T-helper 2 cell treated with Interferon-gamma antibody and Interleukin-4, amounts not matched to agents 100 ng/mL and 5 ng/mL, for 36 hours (primary cell): ENCODE measurements at regions not wholly inside any gene's neighbourhood (a gene's known extent, or its start where the extent isn't known, plus 50 kb on each side); places are given as distances from the start of the nearest gene placed in this dataset.
"Not testable (repeated sequence)": the region's sequence is repeated elsewhere in the genome, so short reads cannot be mapped to it uniquely, and the experiment has no call there.

Experiments
- intact Hi-C: fragments of 100-400 bp; cut with micrococcal nuclease; formaldehyde crosslinking; loops from one replicate; pipeline ENCODE4 v1.15.1; 2023

DNA sequence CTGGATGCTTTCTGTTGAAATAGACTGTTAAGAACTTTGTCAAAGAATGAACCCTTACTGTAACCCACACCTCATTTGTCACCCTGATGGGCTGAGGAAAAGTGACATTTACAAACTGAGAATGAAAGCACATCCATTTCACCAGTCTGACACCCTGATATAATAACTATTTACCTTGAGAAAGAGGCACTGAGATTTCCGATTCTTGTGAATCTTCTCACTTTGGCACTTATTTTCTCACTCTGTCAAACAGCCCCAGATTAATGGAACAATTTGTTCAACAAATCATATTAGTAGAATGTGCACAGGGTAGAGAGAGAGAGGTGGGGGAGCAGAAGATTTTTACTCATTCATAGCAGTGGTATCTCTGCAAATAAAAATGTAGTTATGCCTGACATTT, 606.9 kb downstream of the MCTP2 start:
- intact Hi-C loops = no loop called here

DNA sequence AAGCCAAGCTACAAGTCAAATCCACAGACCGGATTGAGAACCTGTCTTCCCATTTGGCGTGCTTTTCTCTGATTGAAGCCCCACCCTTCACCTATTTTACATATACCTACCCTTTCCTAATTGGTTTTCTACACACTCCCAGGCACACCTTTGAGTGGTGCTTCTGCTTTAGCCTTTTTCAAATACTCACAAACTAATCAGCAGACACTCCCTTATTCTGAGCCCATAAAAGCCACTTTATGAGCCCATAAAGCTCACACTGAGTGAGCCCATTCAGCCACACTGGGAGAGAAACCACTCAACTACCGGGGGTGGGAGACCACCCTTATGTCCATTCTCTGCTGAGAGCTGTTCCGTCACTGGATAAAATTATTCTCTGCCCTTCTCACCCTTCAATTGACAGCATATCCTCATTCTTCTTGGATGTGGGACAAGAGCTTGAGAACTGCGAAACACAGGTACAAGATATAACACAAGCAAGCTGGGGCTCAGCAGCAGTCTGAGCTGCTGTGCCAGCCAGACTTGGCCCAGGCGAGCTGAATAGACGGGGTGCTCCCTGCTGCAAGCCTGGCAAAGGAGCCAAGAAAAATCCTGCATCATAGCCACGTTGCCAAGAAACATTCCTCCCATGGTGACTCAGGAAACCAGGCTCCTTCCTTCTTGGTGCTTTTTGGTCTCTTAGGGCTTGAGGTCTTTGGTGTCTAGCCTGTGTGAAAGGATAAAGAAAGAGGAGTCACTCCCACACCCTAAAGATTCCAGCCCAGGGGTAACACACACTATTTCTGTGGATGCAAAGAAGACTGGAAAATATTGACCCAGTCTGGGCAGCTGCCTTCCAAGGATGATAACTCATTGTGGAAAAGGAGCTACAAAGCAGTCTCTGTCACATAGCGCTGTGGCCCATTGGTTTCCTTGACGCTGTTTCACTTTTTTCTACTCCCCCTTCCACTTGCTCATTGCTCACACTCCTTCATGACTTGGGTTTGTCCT, 609.7 kb downstream of the MCTP2 start:
- intact Hi-C loops = no loop called here

DNA sequence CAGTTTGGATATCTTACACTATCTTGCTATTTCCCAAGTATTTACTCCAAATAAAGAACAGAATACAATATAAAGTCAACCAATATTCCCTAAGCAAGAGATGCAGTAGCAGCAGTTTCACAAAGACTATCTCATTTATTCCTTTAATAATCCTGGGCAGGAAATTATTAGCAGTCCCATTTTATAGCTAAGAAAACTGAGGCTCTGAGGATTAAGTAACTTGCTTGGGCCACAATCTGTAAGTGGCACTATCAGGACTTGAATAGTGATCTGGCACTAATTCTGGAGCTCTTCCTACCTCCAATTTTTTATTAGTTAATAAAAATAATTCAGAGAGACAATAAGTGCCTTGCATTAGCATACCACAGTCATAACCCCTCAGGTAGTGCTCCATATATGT, 611.7 kb downstream of the MCTP2 start:
- intact Hi-C loops = no loop called here

DNA sequence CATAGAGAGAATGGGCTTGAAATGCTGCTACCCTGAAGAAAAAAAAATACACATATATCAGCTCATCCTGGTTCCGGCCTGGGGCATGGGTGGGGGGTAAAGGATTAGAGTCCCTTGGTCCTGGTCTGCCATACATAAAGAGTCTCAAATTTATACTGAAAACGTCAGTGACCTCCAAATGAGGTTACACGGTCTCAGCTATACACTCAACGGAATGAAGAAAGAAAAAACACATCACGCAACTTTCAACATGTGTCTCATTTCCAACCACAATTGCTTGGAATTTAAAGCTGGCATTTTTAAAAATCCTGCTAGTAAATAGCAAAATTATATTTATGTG, 612.8 kb downstream of the MCTP2 start:
- intact Hi-C loops = no loop called here

DNA sequence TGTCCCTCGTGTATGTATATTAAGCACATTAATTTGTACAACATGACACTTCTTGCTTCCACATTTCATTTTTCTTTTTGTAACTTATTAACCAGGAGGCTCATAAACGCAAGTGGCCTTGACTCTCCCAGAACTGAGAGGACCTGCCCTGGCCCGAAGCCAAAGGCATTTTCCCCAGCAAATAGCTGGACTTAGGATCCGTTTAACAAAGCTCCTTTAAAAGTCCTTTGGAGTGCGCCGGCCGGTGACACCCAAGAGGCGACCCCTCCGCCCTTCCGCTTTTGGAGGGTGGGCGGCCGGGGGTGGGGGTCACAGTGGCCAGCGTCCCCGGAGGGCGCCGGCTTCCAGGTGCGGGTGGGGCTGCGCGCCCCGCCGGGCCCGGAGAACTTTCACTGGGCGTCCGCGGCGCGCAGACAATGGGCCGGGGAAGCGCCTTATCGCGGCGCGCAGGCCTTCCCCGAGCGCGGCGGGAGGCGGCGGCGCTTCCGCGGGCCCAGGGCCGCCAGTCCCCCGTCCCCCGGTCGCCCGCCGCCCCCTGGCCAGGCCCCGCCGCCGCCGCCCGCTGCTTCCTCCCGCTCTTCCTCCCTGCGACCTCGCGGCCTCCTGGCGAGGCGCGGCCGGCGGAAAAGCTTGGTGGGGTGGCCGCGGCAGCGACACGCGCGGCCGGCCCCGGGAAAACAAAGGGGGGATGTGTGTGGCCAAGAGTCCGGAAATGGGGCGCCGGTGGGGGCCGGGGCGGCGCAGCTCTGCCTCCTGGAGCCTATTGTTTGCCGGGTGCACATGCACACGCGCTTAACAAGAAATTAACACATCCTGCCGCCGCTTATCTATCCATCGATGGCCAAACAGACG, 613.4 kb downstream of the MCTP2 start:
- intact Hi-C loops = no loop called here

DNA sequence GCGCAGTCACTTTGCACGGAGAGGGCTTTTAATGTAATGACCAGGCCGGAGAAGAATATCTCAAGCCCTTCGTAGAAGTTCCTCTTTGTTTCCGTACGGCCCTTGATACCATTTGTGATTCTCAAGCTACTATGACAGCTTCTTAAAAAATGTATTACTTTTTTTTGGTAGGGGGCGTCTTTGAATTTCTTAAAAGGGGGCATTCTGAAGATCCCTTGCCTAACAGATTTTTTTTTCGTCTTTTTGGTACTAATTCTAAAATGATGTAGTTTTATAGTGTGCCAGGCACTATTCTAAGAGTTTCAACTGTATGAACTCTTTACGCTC, 614.0 kb downstream of the MCTP2 start:
- intact Hi-C loops = no loop called here

DNA sequence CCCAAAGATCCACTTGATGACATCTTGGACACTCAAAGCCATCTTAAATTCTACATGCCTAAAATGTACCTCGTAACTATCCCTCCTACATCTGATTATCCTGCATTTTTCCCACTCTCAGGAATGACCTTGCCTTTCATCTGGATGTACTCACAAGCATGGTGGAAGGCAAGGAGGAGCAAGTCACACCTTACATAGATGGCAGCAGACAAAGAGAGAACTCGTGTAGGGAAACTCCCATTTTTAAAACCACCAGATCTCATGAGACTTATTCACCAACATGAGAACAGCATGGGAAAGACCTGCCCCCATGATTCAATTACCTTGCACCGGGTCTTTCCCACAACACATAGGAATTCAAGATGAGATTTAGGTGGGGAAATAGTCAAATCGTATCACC, 616.0 kb downstream of the MCTP2 start:
- intact Hi-C loops = no loop called here

DNA sequence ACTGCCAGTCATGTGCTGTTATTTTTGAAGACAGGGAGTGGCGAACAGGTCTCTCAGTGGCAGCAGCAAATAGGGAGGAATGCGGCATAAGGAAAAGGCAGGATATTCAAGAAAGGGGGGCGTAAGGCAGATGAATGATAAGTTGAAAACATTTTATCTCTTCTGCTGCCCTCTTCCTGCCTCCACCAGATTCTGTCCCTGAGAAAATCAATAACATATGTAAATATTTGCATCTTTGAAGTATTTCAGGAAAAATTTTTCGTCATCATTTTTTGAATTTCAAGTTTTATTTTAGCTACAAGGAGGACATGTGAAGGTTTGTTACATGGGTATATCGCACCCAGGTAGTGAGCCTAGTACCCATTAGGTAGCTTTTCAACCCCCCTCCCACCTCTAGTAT, 616.7 kb downstream of the MCTP2 start:
- intact Hi-C loops = no loop called here

DNA sequence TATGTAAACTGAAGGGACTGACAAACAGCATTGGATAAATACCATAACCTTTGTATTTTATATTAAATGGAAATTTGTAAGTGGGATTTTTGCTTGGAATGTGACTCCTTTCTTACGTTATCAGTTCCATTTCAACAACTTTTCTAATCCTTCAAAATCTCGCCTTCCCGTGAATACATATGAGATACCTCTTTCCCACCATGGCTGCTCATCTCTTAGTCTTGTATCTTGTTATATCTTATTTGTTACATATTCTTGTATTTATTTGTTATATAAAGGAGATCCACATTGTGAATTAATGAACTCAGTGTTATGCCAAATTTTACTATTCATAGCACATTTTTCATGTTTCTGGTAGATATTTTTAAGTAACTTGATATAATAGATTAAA, 623.7 kb downstream of the MCTP2 start:
- intact Hi-C loops = no loop called here

DNA sequence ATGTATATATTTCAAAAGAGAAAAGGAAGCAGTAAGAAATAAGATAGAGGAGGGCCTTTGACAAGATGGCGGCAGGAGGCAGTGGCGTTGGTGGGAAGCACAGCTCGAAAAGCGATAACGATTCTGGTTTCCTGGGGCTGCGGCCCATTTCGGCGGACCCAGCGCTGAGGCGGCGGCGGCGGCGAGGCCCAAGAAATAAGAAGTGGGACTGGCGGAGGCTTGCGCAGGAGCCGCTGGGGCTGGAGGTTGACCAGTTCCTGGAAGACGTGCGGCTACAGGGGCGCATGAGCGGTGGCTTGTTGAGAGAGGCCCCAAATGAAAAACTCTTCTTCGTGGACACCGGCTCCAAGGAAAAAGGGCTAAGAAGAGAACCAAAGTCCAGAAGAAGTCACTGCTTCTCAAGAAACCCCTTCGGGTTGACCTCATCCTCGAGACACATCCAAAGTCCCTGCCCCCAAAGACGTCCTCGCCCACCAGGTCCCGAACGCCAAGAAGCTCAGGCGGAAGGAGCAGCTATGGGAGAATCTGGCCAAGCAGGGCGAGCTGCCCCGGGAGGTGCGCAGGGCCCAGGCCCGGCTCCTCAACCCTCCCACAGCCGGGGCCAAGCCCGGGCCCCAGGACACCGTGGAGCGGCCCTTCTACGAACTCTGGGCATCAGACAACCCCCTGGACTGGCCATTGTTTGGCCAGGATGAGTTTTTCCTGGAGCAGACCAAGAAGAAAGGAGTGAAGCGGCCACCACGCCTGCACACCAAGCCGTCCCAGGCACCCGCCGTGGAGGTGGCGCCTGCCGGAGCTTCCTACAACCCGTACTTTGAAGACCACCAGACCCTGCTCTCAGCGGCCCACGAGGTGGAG, 624.3 kb downstream of the MCTP2 start:
- intact Hi-C loops = no loop called here

DNA sequence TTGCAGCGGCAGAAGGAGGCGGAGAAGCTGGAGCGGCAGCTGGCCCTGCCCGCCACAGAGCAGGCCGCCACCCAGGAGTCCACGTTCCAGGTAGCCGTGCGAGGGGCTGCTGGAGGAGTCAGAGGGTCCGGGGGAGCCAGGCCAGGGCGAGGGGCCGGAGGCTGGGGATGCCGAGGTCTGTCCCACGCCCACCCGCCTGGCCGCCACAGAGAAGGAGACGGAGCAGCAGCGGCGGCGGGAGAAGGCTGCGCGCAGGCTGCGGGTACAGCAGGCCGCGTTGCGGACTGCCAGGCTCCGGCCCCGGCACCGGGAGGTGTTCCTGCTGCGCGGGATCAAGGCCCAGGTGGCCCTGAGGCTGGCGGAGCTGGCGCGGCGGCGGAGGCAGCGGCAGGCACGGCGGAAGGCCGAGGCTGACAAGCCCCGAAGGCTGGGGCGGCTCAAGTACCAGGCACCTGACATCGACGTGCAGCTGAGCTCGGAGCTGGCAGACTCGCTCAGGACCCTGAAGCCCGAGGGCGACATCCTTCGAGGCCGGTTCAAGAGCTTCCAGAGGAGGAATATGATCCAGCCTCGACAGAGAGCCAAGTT, 625.0 kb downstream of the MCTP2 start:
- intact Hi-C loops = no loop called here

DNA sequence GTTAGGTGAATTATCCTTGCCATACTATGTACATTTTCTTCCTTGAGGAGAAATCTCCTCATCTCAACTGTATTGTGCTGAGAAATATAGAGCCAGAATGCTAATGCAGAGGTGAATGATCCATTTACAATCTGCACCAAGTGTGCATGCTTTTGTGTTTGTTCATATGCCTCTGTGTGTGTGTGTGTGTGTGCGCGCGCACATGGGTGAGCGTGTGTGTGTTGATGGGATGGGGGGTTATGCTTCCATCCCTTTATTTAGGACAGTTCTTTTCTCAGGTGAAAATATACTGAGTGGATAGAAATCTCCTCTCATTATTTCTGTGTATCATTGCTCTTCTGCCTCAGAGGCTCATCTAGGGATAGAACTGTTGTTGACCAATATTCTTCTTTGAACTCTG, 626.1 kb downstream of the MCTP2 start:
- intact Hi-C loops = no loop called here

DNA sequence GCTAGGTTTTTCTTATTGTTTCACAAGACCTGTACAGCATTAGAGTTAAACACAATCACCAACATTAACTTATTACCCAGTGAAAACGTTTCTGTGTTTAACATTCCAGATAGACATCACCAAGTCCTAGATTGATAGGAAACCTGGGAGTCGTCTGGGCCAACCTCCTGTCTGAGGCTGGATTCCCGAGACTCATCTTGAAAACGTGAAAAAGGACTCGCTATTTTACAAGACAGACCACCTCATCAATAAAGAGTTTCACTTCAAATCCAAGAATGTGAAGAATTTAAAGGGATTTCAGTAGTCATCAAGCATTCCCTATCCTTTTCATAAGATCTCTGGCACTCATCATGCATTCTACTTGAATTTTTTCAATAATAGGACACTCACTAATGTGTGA, 626.6 kb downstream of the MCTP2 start:
- intact Hi-C loops = no loop called here

DNA sequence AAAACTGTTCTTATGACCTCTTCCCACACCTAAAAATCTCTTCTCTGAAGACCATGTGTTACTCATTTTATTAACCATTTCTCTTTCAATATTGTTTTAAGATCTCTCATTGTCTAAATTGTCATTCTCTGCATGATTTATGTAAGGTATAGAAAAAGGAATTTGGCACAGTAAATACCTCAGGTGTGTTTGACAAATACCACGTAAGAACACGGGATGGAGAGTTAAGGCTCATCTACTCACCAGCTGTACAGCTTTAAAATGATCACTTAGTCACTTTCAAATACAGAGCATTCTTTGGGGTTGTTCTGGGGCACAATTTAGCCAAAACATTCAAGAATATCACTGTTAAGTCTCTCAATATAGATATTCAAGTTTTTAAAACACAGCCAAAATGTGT, 627.1 kb downstream of the MCTP2 start:
- intact Hi-C loops = no loop called here

DNA sequence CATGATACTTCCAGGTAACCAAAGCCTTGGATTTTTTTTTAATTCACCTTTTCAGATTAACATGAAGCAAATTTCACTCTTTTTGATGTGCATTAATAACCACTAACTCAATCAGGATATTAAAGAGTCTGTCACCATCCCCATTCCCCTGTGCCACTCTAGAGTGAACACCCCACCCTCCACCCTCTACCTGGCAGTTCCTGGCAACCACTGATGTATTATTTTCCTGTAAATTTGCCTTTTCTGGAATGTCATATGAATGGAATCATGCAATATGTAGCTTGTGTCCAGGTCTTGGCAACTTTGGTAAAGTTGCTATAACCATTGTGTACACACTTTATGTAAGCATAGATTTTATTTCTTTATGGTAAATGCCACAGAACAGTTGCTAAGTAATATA, 627.6 kb downstream of the MCTP2 start:
- intact Hi-C loops = no loop called here

DNA sequence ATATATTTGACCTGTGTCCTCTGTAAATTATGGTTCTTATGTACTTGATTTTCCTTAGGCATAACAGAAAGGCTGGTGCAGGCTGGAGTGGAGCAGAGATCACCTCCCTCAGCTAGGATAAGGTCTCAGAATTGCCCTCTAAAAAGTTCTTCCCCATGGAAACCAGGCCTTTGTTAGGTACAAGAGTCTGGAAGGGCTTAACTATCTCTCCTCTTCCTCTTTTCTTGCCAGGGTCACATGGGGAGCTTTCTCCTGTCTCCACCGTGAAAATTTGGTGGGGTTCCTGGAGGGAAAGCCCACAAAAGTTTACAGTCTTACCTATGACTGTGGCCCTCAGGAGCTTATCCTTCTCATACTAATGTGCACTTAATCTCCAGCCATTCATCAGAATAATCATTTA, 633.2 kb downstream of the MCTP2 start:
- intact Hi-C loops = no loop called here

DNA sequence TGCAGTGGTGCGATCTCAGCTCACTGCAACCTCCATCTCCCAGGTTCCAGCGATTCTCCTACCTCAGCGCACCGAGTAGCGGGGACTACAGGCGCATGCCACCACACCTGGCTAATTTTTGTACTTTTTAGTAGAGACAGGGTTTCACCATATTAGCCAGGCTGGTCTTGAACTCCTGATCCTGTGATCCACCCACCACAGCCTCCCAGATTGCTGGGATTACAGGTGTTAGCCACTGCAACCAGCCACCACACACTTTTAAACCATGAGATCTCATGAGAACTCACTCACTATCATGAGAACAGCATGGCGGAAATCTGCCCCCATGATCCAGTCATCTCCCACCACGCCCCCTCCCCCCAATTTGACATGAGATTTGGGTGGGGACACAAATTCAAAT, 636.9 kb downstream of the MCTP2 start:
- intact Hi-C loops = not testable (repeated sequence)

DNA sequence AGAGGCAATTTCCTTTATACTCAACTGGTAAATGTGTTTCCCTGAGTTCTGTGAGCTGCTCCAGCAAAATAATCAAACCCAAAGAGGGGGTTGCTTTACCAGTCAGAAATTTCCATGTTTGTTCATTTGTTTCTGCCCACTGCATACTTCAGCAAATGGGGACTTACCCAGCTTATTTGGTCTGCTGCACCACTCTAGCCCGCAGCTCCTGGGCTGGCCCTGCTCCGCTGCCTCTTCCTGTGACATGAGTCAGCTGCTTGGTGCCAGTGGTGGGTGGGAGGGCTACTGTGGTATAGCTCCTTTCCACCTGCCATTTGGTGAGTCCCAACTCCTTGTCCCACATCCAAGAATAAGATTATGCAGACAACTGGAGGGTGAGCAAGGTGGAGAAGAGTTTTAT, 644.2 kb downstream of the MCTP2 start:
- intact Hi-C loops = no loop called here

DNA sequence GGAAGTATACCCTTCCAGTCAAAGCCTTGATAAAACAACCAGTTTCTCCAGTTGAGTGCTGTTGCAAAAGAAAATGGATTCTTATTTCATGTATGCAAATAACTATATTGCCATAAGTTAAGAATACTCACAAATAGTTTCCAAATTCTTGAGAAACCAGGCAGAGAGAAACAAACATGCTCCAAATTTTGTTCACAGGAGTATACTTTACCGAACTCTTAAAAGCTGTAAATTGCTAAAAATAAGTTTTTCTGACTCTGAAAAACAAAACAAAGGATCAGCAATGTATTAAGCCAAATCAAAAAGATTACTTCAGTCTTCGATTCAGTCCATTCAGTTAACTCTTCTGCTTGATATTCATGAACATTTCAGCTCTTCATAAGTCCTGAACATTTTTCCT, 646.5 kb downstream of the MCTP2 start:
- intact Hi-C loops = no loop called here

DNA sequence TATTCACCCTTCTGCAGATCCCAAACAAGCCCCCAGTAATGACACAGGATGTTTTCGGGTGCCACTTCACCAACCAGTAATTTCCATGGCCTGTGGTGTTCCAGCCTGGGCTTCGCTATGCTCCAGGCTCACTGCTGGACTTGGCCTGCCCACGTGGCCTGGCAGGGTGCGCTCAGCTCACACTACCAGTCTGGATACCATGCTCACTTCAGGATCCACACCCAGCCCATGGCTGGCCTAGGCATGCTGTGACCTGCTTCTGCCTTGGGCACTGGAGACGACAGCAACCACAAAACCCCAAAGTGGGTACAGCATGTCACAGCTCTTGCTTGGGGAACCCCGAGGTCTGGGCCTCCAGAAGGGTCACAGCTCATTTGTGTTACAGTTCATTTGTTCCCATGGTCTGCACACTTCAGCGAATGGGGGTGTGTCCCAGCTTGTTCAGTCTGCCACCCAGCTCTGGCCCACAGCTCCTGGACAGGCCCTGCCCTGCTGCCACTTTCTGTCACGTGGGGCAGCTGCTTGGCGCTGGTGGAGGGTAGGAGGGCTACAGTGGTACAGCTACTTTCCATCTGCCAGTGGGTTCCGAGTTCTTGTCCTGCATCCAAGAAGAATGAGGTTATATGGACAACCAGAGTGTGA, 650.8 kb downstream of the MCTP2 start:
- intact Hi-C loops = no loop called here

DNA sequence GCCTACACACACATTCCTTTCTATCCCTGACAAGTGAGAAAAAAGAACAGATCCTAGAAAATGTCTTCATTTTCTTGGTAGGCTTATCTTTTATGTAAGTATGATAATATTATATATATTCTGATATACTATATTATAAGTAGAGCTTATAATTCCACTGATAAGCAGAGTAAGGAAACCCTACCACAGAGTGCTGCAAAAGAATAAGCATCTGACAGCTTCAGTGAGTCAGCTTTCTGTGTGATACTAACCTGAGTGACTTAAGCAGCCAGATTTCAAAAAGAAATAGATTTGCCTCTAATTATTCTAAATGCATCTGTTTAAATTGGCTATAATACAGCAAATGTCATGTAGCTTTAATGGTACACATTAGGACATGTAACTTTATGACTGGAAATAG, 656.0 kb downstream of the MCTP2 start:
- intact Hi-C loops = no loop called here
